NCI-H446 treated with DMSO at 0.1 percent for 48 hours (cell line): ENCODE measurements at regions not wholly inside any gene's neighbourhood (a gene's known extent, or its start where the extent isn't known, plus 50 kb on each side); places are given as distances from the start of the nearest gene placed in this dataset.

Experiments used
- DNase-seq: peaks from one replicate; lab custom pipeline; 2025; lab: John Stamatoyannopoulos, UW

- no peak for DNase-seq
These were observed 205.4 kb upstream of the FMN2 start for GRCh38 chr1:239886266-239886665.

GRCh38 chr1:239888639-239889038 lies 203.0 kb upstream of the FMN2 start:
- no peak for DNase-seq

GRCh38 chr1:239891621-239892358 lies 199.9 kb upstream of the FMN2 start:
- no peak for DNase-seq

DNA sequence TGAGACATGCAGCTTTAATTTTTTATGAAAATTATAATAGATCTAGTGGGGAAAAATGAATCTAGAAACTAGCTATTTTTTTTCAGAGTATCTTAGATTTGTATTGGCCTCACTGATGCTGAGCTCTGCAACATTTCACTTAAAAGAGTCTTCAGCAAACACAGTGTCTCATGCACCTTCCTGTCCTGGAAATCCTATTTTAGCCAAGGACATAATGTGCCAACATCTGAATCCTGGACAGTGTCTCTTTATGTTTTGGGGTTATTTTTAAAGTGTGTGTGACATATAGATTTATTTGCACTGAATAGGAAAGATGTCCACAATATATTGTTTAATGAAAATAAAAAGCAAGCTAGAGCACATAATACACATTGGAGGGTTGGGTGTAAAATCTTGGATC lies 199.1 kb upstream of the FMN2 start:
- no peak for DNase-seq

DNA sequence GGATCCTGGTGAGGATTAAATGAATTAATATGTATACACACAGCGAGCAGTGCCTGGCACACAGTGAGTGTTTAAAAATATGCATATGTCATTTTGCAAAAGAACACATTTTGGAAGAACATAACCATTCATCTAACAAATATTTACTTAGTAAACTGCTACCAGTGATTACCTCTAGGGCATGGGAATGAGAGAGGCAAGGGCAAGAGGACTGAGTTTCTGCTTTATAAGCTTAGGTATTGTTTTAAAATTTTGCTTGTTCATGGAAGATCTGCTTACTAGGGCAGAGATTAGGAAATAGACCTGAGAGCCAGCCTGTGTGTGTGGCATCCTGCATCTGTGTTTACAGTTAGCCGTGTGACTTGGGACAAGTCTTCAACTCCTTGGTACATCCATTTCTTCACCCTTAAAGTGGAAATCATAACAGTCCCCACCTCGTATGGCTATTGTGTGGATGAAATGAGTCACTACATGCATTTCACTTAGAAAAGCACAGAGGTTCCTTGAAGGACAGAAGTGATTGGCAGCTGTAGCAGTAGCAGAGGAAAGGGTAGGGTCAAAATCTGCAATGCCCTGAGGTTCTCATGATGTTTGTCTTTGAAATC lies 198.5 kb upstream of the FMN2 start:
- DNase-seq, result no peak

DNA sequence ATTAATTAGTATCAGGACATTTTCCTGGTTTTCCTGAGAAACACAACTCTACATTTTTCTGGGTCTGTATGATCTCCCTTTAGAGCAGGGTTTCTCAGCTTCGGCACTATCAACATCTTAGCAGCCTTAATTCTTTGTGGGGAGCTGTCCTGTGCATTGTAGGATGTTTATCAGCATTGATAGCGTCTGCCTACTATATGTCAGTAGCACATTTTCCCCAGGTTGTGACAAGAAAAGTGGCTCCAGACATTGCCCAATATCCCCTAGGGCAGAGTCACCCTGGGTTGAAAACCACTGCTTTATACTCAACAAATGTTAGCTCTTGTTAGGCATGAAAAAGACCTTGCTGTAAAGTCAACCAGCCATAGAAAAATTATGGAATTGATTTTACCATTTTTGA lies 195.1 kb upstream of the FMN2 start:
- DNase-seq, result no peak

DNA sequence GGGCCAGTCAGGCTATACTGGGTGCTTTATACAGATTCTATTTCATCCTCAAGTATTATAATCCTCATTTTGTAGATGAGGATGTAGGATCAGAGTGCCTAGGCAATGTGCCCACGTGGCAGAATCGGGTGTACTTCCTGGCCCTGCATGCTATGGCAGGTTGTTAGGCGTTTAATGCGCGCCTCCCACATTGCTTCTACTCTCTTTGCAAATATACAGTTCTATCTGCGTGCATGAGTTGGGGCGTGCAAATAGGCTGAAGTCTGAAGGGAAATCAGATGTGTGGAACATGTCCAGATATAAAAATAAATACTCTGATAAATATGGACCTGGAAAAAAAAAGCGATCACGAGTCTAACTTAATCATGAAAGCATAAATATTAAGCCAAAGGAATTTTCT lies 194.7 kb upstream of the FMN2 start:
- DNase-seq, result no peak

DNA sequence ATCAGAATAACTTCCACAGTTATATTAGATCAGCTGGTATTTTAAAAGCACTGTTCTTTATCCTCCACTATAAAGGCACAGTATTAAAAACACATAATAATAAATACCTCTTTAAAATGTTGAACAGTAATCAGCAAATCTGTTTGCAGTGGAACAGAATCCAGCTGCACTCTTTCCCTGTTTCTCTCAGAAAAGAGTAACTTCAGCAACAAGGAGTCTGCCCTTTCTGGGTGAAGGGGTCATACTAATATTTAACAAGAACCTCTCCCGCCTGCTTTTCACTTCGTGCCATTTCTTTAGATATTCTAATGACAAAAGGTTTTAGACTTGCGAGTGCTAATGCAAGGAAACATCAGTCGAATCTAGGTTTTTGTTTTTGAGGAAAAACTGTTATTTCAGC lies 194.2 kb upstream of the FMN2 start:
- DNase-seq, result no peak

GRCh38 chr1:239898062-239898730 lies 193.5 kb upstream of the FMN2 start:
- peak; percentile 28 for DNase-seq

DNA sequence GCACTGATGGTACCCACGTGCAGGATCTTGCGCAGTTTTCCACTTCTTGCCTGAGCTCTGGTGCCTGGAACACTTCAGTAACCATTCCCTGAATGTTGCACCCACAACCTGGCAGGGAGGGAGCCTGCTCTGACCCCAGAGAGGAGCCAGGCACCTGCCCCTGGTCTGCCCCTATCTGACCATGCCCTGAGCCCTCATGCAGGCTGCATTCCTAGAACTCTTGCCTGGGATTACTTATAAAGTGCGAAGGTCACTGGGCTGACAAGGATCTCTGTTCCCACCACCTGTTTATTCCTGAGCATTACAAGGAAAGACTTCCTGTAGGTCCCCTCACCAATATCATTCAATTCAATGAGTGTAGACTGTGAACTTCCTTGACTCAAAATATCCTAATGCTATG lies 191.9 kb upstream of the FMN2 start:
- no peak for DNase-seq

GRCh38 chr1:239906394-239906793 lies 185.3 kb upstream of the FMN2 start:
- DNase-seq, result no peak

DNA sequence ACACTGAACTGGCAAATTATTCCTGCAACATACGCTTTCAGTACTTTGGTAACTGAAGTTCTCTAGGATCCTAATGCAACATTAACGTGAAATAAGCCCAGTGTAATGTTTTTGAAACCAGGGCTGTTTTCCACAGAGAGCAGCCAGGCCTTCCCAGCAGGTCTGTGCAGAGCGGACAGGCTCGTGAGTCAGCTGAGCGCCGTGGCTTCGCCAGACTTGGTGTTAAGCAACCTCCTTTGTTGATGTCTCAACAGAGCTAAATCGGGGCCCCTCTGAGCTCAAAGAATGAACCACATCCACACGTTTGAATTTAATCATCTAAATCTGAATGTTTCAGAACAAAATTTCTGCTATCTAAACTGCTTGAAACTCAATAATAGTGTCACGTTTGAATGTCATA lies 181.8 kb upstream of the FMN2 start:
- no peak for DNase-seq

DNA sequence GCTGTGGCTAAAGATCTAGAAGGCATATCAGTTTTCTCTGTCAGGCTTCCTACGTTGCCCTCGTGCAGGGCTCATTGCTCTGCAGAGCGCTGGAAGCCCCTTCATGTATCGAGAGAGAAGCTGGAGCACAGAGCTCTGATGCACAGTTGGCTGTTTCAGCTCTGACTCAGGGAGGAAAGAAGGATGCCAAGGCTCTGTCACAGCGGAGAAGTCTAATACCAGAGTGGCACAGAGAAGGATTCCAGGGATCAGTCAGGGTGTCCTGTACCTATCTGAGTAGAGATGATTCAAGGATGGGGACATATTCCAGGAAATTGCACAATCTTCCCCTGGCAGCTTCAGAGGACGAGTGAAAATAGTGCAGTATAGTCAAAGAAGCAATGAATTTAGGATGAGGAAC lies 179.2 kb upstream of the FMN2 start:
- no peak for DNase-seq

- DNase-seq, result no peak
These were observed 178.5 kb upstream of the FMN2 start for GRCh38 chr1:239913141-239913585.

- no peak for DNase-seq
These were observed 176.9 kb upstream of the FMN2 start for GRCh38 chr1:239914751-239915231.

GRCh38 chr1:239918634-239919033 lies 173.0 kb upstream of the FMN2 start:
- DNase-seq, result no peak

- no peak for DNase-seq
These were observed 171.5 kb upstream of the FMN2 start for GRCh38 chr1:239920214-239920613.

DNA sequence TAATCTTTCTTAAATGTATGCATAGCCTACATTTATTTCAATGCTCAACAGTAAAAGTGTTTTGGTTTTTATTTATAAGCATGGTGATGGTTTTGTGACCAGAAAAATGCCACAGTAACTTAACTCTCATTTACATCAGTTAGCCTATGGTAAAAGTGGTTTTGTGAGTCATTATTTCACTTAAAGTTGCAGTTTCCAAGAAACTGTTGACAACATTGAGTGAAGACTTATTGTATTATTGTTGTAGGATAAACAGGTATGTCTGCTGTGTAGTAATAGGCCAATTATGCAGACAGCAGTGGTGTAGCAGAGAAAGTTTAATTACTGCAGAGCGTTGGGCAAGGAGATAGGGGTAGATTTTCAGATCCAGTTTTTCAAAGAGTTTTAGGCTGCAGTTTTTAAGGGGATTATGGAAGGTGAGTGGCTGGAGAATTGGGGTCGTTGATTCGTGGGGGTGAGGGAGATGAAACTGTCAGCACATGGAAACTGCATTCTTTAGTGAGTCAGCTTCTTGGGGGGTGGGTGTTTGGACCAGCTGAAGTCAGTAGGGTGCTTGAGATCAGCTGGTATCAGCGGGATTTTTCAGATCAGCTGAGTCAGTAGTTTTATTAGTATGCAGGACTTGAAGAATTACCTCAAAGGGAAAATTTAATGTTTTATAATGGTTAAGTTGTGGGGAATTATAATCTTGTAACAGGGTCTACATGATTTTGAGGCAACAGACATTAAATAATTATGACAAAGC lies 168.7 kb upstream of the FMN2 start:
- no peak for DNase-seq

GRCh38 chr1:239924741-239925350 lies 166.8 kb upstream of the FMN2 start:
- DNase-seq, result no peak

DNA sequence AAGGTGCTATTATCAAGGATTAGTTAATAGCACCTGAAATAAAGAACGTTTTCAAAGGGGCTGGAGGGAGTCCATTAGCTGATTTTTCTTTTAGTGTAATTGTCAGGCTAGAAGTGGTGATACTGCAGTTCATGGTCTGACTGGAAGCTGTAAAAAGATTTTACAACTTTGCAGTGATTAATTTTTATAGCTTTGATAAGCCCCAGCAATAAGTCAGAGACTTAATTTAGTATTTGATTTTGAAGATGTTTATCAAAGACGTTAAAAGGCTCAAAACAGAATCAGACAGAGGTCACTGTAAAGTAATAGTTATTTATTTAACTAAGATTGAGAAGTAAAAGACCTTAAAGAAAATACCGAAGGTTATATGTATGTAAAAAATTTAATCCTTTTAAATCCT lies 165.5 kb upstream of the FMN2 start:
- no peak for DNase-seq

- no peak for DNase-seq
These were observed 162.4 kb upstream of the FMN2 start for GRCh38 chr1:239929317-239929716.

DNA sequence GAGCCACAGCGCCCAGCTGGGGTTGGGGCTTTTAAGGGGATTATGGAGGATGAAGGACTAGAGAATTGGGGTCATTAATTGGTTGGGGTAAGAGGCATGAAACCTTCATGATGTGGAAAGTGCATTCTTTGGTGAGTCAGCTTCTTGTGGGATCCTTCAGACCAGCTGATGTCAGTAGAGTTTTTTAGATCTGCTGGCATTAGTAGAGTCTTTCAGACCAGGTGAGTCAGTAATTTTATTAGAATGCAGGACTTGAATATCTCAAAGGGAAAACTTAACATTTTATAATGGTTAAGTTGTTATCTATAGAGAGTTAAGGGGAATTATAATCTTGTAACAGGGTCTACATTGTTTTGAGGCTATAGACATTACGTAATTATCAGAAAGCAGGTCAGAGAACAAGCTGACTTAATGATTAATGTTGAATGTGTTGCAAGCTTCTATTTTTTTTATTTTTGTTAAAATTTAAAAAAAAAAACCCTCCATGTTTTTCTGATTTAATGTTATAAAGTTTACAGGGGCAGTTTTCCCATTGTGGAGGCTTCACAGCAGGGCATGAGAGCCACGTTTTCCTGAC lies 160.9 kb upstream of the FMN2 start:
- DNase-seq, result no peak
